ENCODE measurements at regions not wholly inside any gene's neighbourhood (a gene's known extent, or its start where the extent isn't known, plus 50 kb on each side); places are given as distances from the start of the nearest gene placed in this dataset.

DNA sequence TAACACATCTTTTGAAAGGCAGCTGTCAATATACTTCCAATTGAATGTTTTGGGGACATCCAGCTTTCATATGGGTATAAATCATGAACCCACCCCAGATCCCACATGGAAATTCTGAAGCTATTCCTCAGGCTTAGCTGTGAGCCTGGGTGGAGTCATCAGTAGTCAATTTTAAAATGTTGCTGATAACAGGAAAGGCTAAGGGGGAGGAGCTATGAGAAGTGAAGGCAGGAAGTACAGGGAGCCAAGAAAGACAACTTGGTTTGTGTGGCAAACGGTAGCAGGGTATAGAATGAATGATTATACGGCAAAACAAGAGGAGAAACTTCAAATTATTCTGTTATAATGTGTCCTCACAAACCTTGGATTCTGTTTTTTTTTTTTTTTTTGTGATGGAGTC is 108.6 kb downstream of the QPCT start (continued):
- TF ChIP-seq CREM (CRISPR knock-in tag; IDR thresholded peaks at IDR 0.05) (no peak), FOXJ3 (CRISPR knock-in tag; IDR thresholded peaks at IDR 0.05; ENCODE audit: borderline replicate concordance) (no peak), NFYB (CRISPR knock-in tag; conservative IDR thresholded peaks at IDR 0.05; ENCODE audit: low read depth) (no peak)
- TF ChIP-seq, protein P1, sequence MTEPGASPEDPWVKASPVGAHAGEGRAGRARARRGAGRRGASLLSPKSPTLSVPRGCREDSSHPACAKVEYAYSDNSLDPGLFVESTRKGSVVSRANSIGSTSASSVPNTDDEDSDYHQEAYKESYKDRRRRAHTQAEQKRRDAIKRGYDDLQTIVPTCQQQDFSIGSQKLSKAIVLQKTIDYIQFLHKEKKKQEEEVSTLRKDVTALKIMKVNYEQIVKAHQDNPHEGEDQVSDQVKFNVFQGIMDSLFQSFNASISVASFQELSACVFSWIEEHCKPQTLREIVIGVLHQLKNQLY (CRISPR knock-in tag; IDR thresholded peaks at IDR 0.05) = no peak

DNA sequence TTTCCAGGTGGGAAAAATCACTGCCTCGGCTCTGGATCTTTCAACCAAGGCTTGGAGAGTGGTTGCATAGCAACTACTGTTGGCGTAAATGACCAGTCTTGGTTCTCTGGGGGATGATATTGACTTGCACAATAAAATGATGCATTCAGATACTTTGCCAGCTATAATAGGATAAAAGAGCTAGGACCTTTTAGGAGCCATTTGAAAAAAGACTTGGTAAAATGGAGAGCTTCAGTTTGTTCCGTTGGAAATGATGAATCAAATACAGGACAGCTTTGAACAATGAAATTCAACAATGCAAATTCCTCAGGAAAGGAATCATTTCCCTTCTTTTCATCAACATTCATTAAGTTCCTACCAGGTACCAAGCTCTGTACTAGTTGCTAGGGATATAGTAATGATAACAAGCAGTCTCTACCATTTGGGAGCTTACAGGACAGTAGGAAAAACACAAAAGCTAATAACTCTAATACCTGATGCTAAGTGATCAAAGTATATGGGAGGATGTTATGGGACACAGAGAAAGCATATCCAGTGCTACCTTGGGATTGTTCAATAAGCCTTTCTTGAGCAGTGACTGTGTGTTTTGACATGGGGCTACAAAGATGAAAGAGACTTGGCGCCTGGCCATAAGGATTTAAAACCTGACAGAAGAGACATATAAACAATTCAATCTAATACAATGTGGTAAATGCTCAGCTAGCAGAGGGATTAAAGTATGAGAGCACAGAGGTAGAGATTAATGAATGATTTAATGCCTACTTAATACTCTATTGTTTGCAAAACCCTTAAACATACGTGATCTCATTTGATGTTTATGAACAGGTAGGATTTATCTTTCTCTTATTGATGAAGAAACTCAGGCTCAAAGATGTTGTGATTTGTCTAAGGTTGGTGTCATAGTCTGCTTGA is 110.7 kb downstream of the QPCT start:
- H3K27ac Mint-ChIP-seq = no peak overlapping the region
- no peak overlapping the region for H3K4me3 Mint-ChIP-seq
- no peaks in the 10 kb centered on the region for H3K9me3 Mint-ChIP-seq
- ChIA-PET POLR2A (no interaction called here), CTCF (no interaction called here)
- peaks cover 4% of the 10 kb centered on the region for H3K4me1 Mint-ChIP-seq
- no peaks in the 10 kb centered on the region for H3K27me3 Mint-ChIP-seq (ENCODE audit: low read depth)
- ATAC-seq (no peak), DNase-seq (ENCODE audit: low spot score) (no peak)
- TF ChIP-seq, protein P2, sequence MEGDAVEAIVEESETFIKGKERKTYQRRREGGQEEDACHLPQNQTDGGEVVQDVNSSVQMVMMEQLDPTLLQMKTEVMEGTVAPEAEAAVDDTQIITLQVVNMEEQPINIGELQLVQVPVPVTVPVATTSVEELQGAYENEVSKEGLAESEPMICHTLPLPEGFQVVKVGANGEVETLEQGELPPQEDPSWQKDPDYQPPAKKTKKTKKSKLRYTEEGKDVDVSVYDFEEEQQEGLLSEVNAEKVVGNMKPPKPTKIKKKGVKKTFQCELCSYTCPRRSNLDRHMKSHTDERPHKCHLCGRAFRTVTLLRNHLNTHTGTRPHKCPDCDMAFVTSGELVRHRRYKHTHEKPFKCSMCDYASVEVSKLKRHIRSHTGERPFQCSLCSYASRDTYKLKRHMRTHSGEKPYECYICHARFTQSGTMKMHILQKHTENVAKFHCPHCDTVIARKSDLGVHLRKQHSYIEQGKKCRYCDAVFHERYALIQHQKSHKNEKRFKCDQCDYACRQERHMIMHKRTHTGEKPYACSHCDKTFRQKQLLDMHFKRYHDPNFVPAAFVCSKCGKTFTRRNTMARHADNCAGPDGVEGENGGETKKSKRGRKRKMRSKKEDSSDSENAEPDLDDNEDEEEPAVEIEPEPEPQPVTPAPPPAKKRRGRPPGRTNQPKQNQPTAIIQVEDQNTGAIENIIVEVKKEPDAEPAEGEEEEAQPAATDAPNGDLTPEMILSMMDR (IDR thresholded peaks at IDR 0.05) = no peak
- no peak for TF ChIP-seq ZNF317 (CRISPR knock-in tag; IDR thresholded peaks at IDR 0.05; ENCODE audit: borderline replicate concordance, low read depth)
- TF ChIP-seq OVOL2 (CRISPR knock-in tag; IDR thresholded peaks at IDR 0.05; ENCODE audit: borderline replicate concordance) = no peak
- no peak for TF ChIP-seq NR2C2 (CRISPR knock-in tag; IDR thresholded peaks at IDR 0.05)
- TF ChIP-seq, protein P3, sequence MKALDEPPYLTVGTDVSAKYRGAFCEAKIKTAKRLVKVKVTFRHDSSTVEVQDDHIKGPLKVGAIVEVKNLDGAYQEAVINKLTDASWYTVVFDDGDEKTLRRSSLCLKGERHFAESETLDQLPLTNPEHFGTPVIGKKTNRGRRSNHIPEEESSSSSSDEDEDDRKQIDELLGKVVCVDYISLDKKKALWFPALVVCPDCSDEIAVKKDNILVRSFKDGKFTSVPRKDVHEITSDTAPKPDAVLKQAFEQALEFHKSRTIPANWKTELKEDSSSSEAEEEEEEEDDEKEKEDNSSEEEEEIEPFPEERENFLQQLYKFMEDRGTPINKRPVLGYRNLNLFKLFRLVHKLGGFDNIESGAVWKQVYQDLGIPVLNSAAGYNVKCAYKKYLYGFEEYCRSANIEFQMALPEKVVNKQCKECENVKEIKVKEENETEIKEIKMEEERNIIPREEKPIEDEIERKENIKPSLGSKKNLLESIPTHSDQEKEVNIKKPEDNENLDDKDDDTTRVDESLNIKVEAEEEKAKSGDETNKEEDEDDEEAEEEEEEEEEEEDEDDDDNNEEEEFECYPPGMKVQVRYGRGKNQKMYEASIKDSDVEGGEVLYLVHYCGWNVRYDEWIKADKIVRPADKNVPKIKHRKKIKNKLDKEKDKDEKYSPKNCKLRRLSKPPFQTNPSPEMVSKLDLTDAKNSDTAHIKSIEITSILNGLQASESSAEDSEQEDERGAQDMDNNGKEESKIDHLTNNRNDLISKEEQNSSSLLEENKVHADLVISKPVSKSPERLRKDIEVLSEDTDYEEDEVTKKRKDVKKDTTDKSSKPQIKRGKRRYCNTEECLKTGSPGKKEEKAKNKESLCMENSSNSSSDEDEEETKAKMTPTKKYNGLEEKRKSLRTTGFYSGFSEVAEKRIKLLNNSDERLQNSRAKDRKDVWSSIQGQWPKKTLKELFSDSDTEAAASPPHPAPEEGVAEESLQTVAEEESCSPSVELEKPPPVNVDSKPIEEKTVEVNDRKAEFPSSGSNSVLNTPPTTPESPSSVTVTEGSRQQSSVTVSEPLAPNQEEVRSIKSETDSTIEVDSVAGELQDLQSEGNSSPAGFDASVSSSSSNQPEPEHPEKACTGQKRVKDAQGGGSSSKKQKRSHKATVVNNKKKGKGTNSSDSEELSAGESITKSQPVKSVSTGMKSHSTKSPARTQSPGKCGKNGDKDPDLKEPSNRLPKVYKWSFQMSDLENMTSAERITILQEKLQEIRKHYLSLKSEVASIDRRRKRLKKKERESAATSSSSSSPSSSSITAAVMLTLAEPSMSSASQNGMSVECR (CRISPR knock-in tag; IDR thresholded peaks at IDR 0.05; ENCODE audit: borderline replicate concordance) = no peak
- TF ChIP-seq, protein P4, sequence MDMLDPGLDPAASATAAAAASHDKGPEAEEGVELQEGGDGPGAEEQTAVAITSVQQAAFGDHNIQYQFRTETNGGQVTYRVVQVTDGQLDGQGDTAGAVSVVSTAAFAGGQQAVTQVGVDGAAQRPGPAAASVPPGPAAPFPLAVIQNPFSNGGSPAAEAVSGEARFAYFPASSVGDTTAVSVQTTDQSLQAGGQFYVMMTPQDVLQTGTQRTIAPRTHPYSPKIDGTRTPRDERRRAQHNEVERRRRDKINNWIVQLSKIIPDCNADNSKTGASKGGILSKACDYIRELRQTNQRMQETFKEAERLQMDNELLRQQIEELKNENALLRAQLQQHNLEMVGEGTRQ (CRISPR knock-in tag; IDR thresholded peaks at IDR 0.05) = no peak
- TF ChIP-seq CBFB (CRISPR knock-in tag; IDR thresholded peaks at IDR 0.05; ENCODE audit: low read depth) = no peak
- no peak for TF ChIP-seq ZNF219 (CRISPR knock-in tag; IDR thresholded peaks at IDR 0.05; ENCODE audit: borderline replicate concordance)
- no peaks in the 10 kb centered on the region for H3K36me3 Mint-ChIP-seq

DNA sequence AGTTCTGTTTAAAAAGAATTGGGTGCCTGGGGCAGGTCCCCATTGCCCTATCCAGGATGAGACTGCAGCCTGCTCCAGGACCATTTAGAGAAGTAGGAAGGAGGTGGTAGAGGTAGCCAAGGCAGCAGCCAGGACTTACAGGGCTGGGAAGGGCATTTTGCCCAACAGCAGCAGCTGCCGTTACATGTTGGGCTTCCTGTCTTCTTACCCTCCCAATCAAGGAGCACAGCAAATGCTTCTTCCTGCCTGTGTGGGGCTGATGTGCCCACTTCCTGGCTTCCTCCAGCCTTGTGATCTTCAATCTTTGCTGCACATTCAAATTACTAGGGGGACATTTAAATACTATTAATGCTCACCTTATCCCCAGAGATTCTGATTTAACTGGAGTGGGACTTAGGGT is 112.0 kb downstream of the QPCT start:
- no peaks in the 10 kb centered on the region for H3K9me3 Mint-ChIP-seq
- H3K27ac Mint-ChIP-seq = no peak overlapping the region
- H3K27me3 Mint-ChIP-seq (ENCODE audit: low read depth) = no peaks in the 10 kb centered on the region
- peaks cover 4% of the 10 kb centered on the region for H3K4me1 Mint-ChIP-seq
- no peak for ATAC-seq
- ChIA-PET POLR2A (no interaction called here), CTCF (no interaction called here)
- TF ChIP-seq ZNF416 (CRISPR knock-in tag; IDR thresholded peaks at IDR 0.05) (no peak), HMGA2 (CRISPR knock-in tag; IDR thresholded peaks at IDR 0.05) (no peak)
- TF ChIP-seq, protein P5, sequence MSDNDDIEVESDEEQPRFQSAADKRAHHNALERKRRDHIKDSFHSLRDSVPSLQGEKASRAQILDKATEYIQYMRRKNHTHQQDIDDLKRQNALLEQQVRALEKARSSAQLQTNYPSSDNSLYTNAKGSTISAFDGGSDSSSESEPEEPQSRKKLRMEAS (CRISPR knock-in tag; IDR thresholded peaks at IDR 0.05) = no peak
- H3K36me3 Mint-ChIP-seq = no peaks in the 10 kb centered on the region
- DNase-seq (ENCODE audit: low spot score) = no peak
- no peak overlapping the region for H3K4me3 Mint-ChIP-seq

Measured in WTC11 (cell line).